SU-DHL-6 (cell line): ENCODE measurements at regions not wholly inside any gene's neighbourhood (a gene's known extent, or its start where the extent isn't known, plus 50 kb on each side); places are given as distances from the start of the nearest gene placed in this dataset.

ENCODE experiments used
- H2AFZ ChIP-seq: fragments of 200-600 bp; sonication (generic); 2 replicates; pipeline ENCODE4 v1.6.1; 2014; ENCODE audit warnings: low read depth, mild to moderate bottlenecking, moderate library complexity, mixed read lengths, antibody characterized with exemption, low read length; ENCODE audit not compliant: severe bottlenecking
- H3F3A ChIP-seq: fragments of 200-600 bp; shearing (Covaris generic); 2 replicates; pipeline ENCODE4 v1.6.0; 2016; ENCODE audit warnings: antibody characterized with exemption, mild to moderate bottlenecking; ENCODE audit not compliant: insufficient read depth
- H3K27ac ChIP-seq: fragments of 200-600 bp; sonication (generic); 2 replicates; pipeline ENCODE4 v1.5.1; 2016; ENCODE audit warnings: low read depth, mild to moderate bottlenecking, low read length, moderate library complexity, mixed read lengths
- H3K27me3 ChIP-seq: fragments of 200-600 bp; sonication (generic), shearing (Covaris generic); 2 replicates; pipeline ENCODE4 v1.6.0; 2014; ENCODE audit warnings: mild to moderate bottlenecking, low read length
- H3K36me3 ChIP-seq: fragments of 200-600 bp; sonication (generic); 2 replicates; pipeline ENCODE4 v1.6.1; 2014; ENCODE audit warnings: mild to moderate bottlenecking, low read length, mixed read lengths
- H3K4me2 ChIP-seq: fragments of 300-600, 200-600 bp; shearing (Covaris generic), sonication (generic); 2 replicates; pipeline ENCODE4 v1.6.0; 2014; ENCODE audit warnings: low read length, low read depth, mild to moderate bottlenecking; ENCODE audit not compliant: poor library complexity, severe bottlenecking
- H3K4me3 ChIP-seq: fragments of 200-600 bp; sonication (generic); 2 replicates; pipeline ENCODE4 v1.5.1; 2014; ENCODE audit warnings: antibody characterized with exemption, low read length, mild to moderate bottlenecking, mixed read lengths; ENCODE audit not compliant: insufficient read depth, poor library complexity, severe bottlenecking
- H3K79me2 ChIP-seq: fragments of 200-600 bp; sonication (generic); 2 replicates; pipeline ENCODE4 v1.6.1; 2014; ENCODE audit warnings: mild to moderate bottlenecking, low read length, moderate library complexity; ENCODE audit not compliant: insufficient read depth
- H3K9ac ChIP-seq: fragments of 200-600 bp; sonication (generic); 2 replicates; pipeline ENCODE4 v1.7.0; 2014; ENCODE audit warnings: mild to moderate bottlenecking, low read length
- H3K9me2 ChIP-seq: fragments of 200-600 bp; sonication (generic); replicated peaks from 2 replicates; pipeline ENCODE4 v1.6.1; 2014; ENCODE audit warnings: low read length; ENCODE audit not compliant: insufficient read depth
- H3K9me3 ChIP-seq: fragments of 200-600 bp; sonication (generic); 2 replicates; pipeline ENCODE4 v1.6.1; 2014; ENCODE audit warnings: low read length, mixed read lengths; ENCODE audit not compliant: insufficient read depth
- H4K20me1 ChIP-seq: fragments of 200-600 bp; sonication (generic); 2 replicates; pipeline ENCODE4 v1.6.1; 2014; ENCODE audit warnings: low read depth, mild to moderate bottlenecking, antibody characterized with exemption, low read length, moderate library complexity, mixed read lengths
- EZH2phosphoT487 ChIP-seq: fragments of 200-600 bp; sonication (generic), shearing (Covaris generic); conservative IDR thresholded peaks from 2 replicates; pipeline ENCODE4 v1.6.1; 2018; ENCODE audit warnings: mild to moderate bottlenecking, antibody characterized with exemption, low read length, moderate library complexity, mixed read lengths
- TF ChIP-seq, protein P1 (sequence below): fragments of 200-600 bp; sonication (generic); IDR thresholded peaks from one replicate; pipeline ENCODE4 v1.5.1; 2017; ENCODE audit warnings: antibody characterized with exemption, mild to moderate bottlenecking, low read length, moderate library complexity; ENCODE audit not compliant: insufficient read depth, poor library complexity, severe bottlenecking

DNA sequence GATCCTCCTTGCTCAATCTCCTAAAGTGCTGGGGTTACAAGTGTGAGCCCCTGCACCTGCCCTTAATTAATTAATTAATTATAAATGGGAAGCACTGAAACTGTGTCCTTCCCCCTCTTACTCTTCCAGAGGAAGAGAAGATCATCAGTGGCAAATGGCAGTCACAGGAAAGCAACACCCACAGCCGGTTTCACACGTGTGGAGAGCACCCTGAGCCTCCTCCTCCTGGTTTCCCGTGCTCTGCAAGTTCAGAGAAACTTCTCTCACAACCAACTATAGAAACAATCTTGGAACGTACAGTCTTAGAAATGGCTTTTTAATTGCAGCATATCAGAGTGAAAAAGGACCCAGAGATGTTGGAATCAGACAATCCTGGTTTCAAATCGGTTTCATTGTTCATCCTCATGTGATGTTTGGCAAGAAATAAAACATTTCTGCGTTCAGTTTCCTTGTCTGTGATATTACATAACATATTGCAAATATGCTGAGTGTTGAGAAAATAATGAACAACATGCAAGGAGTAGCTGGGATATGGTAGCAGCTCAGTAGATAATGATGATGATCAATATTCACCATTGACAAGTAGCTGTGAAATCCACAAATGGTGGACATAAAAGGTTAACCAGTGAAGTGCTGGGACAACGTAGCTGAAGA is 141.0 kb upstream of the KCTD1 start:
- Histone ChIP-seq H4K20me1 (no peaks in the 10 kb centered on the region), H3K9ac (no peak overlapping the region), H3K4me3 (no peak overlapping the region), H3K27me3 (no peaks in the 10 kb centered on the region), H3K9me2 (no peaks in the 10 kb centered on the region), H3K27ac (no peak overlapping the region), H3K36me3 (no peaks in the 10 kb centered on the region), H3F3A (no peaks in the 10 kb centered on the region), H3K4me2 (no peak overlapping the region), H3K79me2 (no peaks in the 10 kb centered on the region), H3K9me3 (no peaks in the 10 kb centered on the region), H2AFZ (no peak overlapping the region)
- TF ChIP-seq, protein P1, sequence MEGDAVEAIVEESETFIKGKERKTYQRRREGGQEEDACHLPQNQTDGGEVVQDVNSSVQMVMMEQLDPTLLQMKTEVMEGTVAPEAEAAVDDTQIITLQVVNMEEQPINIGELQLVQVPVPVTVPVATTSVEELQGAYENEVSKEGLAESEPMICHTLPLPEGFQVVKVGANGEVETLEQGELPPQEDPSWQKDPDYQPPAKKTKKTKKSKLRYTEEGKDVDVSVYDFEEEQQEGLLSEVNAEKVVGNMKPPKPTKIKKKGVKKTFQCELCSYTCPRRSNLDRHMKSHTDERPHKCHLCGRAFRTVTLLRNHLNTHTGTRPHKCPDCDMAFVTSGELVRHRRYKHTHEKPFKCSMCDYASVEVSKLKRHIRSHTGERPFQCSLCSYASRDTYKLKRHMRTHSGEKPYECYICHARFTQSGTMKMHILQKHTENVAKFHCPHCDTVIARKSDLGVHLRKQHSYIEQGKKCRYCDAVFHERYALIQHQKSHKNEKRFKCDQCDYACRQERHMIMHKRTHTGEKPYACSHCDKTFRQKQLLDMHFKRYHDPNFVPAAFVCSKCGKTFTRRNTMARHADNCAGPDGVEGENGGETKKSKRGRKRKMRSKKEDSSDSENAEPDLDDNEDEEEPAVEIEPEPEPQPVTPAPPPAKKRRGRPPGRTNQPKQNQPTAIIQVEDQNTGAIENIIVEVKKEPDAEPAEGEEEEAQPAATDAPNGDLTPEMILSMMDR = no peak

- no peaks in the 10 kb centered on the region for H3K9me3 ChIP-seq
- no peaks in the 10 kb centered on the region for H3K9me2 ChIP-seq
- H3K9ac ChIP-seq = no peak overlapping the region
- H3K79me2 ChIP-seq = no peaks in the 10 kb centered on the region
- H3F3A ChIP-seq = no peaks in the 10 kb centered on the region
- H3K27me3 ChIP-seq = no peaks in the 10 kb centered on the region
- H4K20me1 ChIP-seq = no peaks in the 10 kb centered on the region
- TF ChIP-seq EZH2phosphoT487 = no peak
- TF ChIP-seq, protein P1 = no peak
- no peaks in the 10 kb centered on the region for H3K36me3 ChIP-seq
- H3K4me2 ChIP-seq = no peak overlapping the region
- H3K27ac ChIP-seq = no peak overlapping the region
- no peak overlapping the region for H2AFZ ChIP-seq
- no peak overlapping the region for H3K4me3 ChIP-seq
Observed at GRCh38 chr18:26686532-26686931, 138.2 kb upstream of the KCTD1 start.

DNA sequence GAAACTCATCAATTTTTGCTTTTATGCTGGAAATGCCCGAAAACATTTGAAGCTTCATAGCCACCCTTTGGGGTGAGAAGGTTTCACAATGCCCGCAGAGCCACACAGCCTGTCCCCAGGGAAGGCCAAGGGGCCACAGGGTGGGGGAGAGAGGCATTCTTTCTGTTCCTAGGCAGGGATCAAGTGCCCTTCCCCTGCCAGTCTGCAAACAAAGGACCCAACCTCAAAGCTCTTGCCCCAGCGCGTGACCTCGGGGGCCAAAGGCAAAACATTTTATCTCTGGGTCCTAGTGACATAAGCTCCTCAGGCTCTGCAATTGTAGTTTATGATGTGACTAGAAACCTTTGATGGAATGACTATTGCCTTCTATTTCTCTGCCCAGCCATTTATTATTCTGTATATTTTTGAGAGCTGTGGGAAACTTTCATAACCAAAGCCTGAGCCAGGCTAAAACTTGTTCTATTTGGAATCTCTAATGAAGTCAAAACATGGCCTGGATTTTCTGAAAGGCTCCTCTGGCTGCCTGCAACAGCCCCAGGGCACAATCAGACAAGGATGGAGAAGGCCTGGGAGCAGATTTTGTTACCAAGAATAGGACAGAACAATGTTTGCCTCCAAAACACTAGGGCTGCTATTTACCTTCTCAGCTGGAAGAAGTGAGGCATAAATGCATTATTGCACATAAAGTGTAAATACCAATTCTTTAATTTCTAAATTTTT is 137.2 kb upstream of the KCTD1 start:
- H2AFZ ChIP-seq = no peak overlapping the region
- H3K9me2 ChIP-seq = no peaks in the 10 kb centered on the region
- no peaks in the 10 kb centered on the region for H3F3A ChIP-seq
- H3K4me2 ChIP-seq = no peak overlapping the region
- H3K4me3 ChIP-seq = no peak overlapping the region
- TF ChIP-seq EZH2phosphoT487 = no peak
- TF ChIP-seq, protein P1 = no peak
- H3K9me3 ChIP-seq = no peaks in the 10 kb centered on the region
- H3K79me2 ChIP-seq = no peaks in the 10 kb centered on the region
- no peaks in the 10 kb centered on the region for H3K36me3 ChIP-seq
- H3K27me3 ChIP-seq = no peaks in the 10 kb centered on the region
- H3K9ac ChIP-seq = no peak overlapping the region
- no peaks in the 10 kb centered on the region for H4K20me1 ChIP-seq
- H3K27ac ChIP-seq = no peak overlapping the region
